ENCODE measurements at regions not wholly inside any gene's neighbourhood (a gene's known extent, or its start where the extent isn't known, plus 50 kb on each side); places are given as distances from the start of the nearest gene placed in this dataset.

DNA sequence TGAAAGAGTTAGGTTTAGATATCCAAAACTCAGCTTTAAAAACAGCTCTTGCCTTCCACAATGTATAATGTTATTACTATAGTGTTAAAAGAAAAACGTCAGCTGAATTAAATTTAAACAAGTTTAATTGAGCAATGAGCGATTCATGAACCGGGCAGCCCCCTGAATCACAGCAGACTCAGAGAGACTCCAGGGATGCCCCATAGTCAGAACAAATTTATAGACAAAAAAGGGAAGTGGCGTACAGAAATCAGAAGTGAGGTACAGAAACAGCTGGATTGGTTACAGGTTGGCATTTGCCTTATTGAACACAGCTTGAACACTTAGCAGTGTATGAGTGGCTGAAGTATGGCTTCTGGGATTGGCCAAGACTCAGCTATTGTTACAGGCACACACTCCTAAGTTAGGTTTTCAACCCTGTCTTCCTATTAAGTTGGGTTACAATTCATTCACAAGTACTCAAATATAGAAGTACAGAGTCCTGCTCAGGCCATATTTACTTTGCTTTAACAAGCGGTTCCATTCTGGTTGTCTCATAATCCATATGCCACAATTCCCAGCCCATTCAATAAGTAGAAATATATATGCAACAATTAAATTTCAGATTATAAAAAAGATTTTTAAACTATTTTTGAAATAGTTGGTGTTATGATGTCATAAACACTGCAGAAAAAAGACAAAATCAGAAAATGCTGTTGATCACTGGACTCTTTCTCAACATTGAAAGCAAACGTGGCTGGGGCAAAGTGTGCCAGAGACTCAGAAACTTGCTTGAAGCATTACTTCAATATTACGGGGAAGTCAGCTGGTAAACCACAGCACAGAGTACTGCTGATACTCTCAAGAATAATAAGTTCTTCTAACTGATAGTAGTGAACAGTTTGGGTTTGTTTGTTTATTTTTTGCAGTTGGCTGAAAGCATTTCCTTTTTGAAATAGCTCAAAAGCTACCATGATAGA is 459.7 kb downstream of the RAB28 start:
- no peak for DNase-seq (ENCODE audit: low read depth)
- TF ChIP-seq, protein P1, sequence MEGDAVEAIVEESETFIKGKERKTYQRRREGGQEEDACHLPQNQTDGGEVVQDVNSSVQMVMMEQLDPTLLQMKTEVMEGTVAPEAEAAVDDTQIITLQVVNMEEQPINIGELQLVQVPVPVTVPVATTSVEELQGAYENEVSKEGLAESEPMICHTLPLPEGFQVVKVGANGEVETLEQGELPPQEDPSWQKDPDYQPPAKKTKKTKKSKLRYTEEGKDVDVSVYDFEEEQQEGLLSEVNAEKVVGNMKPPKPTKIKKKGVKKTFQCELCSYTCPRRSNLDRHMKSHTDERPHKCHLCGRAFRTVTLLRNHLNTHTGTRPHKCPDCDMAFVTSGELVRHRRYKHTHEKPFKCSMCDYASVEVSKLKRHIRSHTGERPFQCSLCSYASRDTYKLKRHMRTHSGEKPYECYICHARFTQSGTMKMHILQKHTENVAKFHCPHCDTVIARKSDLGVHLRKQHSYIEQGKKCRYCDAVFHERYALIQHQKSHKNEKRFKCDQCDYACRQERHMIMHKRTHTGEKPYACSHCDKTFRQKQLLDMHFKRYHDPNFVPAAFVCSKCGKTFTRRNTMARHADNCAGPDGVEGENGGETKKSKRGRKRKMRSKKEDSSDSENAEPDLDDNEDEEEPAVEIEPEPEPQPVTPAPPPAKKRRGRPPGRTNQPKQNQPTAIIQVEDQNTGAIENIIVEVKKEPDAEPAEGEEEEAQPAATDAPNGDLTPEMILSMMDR (IDR thresholded peaks at IDR 0.05; ENCODE audit: low read depth, low read length, missing control alignments), result no peak
- H3K4me3 ChIP-seq (ENCODE audit: low read depth, low read length), result no peak overlapping the region

DNA sequence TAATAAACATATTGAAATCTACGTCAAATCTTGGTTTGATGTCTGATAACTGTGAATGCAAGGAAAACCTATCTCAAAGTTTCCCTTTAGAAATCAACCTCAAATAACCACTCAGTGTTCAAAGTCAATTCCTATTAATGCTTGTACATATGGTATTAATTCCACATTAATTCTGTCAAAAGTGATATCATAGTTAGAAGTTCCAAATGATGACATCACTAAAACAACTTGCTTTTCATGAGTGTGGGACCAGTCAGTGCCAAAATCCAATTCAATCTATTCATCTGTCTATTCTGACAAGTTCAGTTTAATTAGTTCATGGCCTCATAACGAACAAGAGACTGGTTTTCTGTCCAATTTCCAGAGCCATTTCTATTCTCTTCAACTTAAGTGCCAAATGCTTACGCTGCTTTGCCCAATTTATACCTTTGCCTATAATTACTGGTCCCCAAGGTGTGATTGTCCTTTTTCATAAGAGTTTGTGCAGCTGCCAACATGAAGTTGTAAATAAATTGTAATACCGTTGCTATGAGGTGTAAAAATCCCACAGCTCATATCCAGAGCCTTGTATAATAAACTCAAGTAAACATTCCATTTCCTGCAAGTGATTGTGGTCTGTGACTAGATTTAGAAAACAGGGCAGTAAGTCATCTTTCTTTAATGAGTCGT is 476.2 kb downstream of the RAB28 start:
- no peak for DNase-seq (ENCODE audit: low read depth)
- no peak overlapping the region for H3K4me3 ChIP-seq (ENCODE audit: low read depth, low read length)
- TF ChIP-seq, protein P1 (IDR thresholded peaks at IDR 0.05; ENCODE audit: low read depth, low read length, missing control alignments), result no peak

DNA sequence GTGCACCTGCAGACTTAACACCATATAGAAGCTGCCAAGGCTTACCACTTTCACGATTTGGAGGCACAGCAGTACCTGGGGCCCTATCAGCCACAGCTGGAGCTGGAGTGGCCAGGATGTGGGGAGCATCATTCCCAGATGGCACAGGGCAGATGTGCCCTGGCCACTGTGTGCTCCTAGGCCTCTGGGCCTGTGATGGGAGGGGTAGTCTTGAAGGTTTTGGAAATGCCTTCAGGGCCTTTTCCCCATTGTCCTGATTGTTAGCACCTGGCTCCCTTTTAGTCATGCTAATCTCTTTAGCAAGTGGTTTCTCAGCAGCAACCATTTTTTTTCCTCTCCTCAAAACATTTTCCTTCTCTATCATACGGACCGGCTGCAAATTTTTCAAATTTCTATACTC is 490.2 kb downstream of the RAB28 start:
- no peak for DNase-seq (ENCODE audit: low read depth)
- H3K4me3 ChIP-seq (ENCODE audit: low read depth, low read length), result no peak overlapping the region
- TF ChIP-seq, protein P1 (IDR thresholded peaks at IDR 0.05; ENCODE audit: low read depth, low read length, missing control alignments), result no peak

DNA sequence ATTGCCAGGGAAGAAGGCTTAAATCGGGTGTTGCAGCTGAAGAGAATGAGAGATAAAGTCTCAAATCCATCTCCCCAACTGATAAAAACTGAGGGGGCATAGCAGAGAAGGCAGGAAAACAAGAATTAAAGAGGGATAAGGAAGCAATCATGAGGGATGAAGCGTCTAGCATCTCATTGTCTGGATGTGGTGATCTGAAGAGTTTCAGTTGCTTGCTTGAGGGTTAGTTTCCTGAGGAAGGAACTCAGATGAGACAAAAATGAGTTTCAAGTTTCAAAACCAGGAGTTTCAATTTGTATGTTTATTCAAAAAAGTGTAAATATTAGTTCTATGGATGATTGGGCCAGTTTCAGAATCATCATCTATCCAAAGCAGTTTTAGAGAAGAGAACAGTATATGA is 496.9 kb downstream of the RAB28 start:
- TF ChIP-seq, protein P1 (IDR thresholded peaks at IDR 0.05; ENCODE audit: low read depth, low read length, missing control alignments), result no peak
- DNase-seq (ENCODE audit: low read depth), result no peak
- no peak overlapping the region for H3K4me3 ChIP-seq (ENCODE audit: low read depth, low read length)

DNA sequence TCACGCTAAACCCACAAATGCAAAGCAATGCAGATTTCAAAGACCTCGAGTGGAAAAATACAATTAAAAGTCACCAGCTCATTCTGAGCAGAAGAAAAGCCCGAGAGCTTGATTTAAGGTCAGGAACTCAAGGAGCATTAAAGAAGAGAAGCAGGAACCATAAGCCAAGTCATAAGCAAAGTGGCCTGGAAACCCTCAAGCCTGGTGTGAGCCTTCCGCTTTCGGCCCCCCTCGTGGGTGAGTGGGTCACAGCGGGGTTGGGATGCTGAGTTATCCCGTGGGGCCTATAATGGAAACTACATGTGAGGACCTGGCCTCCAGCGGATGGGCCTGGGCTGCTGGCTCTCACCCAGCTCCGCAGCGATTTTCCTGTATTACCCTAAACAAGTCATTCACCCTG is 504.3 kb downstream of the RAB28 start:
- TF ChIP-seq, protein P1 (IDR thresholded peaks at IDR 0.05; ENCODE audit: low read depth, low read length, missing control alignments), result no peak
- DNase-seq (ENCODE audit: low read depth), result no peak
- no peak overlapping the region for H3K4me3 ChIP-seq (ENCODE audit: low read depth, low read length)

DNA sequence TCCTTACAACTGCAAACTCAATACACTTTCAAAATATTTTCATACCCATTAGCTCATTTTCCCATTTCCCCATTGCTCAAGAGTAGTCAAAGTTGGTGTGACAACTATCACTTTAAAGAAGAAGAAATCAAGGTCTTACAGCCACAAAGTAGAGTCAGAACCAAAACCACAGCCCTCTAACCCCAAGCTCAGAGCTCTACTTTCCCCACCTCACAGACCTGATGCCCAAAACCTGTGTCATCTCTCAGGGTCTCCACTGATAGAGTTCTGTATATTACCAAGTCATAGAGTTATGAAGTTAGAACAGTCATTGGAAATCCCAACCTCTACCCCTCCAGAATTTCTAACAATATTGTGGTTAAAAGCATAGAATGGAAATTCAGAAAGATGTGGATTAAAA is 505.8 kb downstream of the RAB28 start:
- DNase-seq (ENCODE audit: low read depth), result no peak
- TF ChIP-seq, protein P1 (IDR thresholded peaks at IDR 0.05; ENCODE audit: low read depth, low read length, missing control alignments), result no peak
- no peak overlapping the region for H3K4me3 ChIP-seq (ENCODE audit: low read depth, low read length)

Data from GM12864 (cell line).